ENCODE measurements at regions not wholly inside any gene's neighbourhood (a gene's known extent, or its start where the extent isn't known, plus 50 kb on each side); places are given as distances from the start of the nearest gene placed in this dataset.
"Not testable (repeated sequence)": the region's sequence is repeated elsewhere in the genome, so short reads cannot be mapped to it uniquely, and the experiment has no call there.

GRCh38 chr2:76160670-76161069 lies 450.0 kb upstream of the GCFC2 start:
- DNase-seq = no peak

- no peak for DNase-seq
Measured at GRCh38 chr2:76159042-76159648, 448.4 kb upstream of the GCFC2 start.

GRCh38 chr2:76157531-76157930 lies 446.8 kb upstream of the GCFC2 start:
- no peak for DNase-seq

DNA sequence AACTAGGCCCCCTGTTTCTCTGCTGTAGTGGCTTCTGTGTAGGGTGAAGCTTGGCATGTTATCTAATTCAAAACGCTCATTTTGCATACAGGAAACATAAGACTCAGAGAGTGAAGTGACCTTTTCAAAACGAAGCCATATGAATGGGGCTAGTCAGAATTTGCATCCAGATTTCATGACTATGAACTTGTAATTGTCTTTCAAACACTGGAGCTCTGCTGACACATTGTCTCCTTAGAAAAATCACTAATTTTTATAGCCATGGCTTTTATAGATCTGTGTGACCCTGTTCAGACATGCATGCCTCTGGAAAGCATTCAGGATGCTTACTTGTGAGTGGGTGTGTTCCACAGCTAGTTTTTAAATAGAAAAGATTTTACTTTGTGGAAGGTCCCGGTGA lies 444.3 kb upstream of the GCFC2 start:
- no peak for DNase-seq

DNA sequence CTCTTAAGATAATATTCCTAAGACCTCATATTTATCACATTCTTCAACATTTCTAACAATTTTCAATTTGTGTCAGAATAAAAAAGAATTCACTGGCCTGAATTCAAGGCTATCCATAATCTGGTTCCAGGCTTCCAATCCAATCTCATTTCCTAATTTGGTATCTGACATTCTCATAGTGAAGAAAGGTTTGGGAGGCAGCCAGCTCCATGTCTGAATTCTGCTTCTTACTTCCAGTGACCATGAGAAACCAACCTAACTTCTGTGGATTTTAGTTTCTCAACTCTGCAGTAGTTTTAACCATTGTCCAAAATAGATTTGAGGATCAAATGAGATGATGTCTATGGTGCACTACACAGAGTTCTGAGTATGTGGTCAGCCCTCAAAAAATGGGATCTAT lies 439.1 kb upstream of the GCFC2 start:
- no peak for DNase-seq

GRCh38 chr2:76139303-76139702 lies 428.6 kb upstream of the GCFC2 start:
- DNase-seq = not testable (repeated sequence)

GRCh38 chr2:76128622-76129021 lies 417.9 kb upstream of the GCFC2 start:
- no peak for DNase-seq

DNA sequence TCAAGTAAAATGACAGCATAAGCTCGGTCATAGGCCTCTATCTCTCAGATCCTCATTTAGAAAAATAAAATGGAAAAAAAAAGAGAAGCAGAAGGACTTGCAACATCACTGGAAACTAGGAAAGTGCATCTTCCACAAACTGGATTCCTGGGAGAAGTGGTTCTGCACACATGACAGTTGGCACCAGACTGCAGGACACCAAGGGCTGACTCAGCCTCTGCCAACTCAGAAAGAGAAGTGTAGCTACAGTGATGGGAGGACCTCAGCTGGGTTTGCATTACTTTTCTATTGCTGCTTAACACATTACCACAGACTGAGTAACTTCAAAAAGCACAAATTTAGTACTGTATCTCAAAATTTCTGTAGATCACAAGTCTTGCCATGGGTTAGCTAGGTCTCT lies 409.5 kb upstream of the GCFC2 start:
- DNase-seq = no peak

- DNase-seq = no peak
Measured at GRCh38 chr2:76089683-76090082, 379.0 kb upstream of the GCFC2 start.

DNA sequence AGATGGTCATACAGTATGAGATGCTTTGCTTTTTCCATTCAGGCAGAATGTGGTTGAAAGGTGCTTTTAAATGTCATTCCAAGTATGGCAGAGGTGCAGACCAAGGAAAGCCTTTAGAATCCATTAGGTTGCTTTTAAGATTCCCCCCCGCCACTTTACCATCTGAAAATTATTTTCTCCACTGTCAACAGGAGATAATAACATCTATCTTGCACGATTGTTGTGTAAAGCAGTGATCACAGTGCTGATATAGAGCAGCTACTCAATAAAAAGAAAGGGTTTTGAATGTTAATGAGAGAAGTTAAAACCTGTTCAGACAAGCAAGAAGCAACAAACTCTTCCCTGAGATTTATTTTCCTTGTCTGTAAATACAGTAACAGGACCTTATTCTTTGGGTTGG lies 372.5 kb upstream of the GCFC2 start:
- DNase-seq = no peak

- no peak for DNase-seq
Measured at GRCh38 chr2:76082509-76082908, 371.8 kb upstream of the GCFC2 start.

DNA sequence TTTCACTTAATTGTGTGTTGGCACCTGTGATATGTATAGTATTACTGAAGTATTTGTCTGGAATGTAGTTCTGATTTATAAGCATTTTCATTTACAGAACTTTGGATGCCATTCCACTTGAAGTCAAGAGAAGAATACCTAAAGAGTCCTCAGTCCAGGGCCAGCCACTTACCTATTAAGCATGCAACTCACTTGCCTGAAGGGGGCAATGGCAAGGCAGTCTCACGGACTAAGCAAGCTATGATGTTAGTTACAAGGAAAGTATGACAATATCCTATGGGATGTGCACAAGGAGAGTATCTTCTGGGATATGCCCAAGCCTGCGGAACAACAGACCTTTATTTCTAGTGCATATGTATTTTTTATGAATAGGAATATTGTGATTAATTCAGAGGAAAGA lies 369.4 kb upstream of the GCFC2 start:
- DNase-seq = no peak

- no peak for DNase-seq
Measured at GRCh38 chr2:76075126-76075525, 364.4 kb upstream of the GCFC2 start.

GRCh38 chr2:76073992-76074604 lies 363.4 kb upstream of the GCFC2 start:
- DNase-seq = no peak

- DNase-seq = no peak
Measured at GRCh38 chr2:76050196-76050595, 339.5 kb upstream of the GCFC2 start.

DNA sequence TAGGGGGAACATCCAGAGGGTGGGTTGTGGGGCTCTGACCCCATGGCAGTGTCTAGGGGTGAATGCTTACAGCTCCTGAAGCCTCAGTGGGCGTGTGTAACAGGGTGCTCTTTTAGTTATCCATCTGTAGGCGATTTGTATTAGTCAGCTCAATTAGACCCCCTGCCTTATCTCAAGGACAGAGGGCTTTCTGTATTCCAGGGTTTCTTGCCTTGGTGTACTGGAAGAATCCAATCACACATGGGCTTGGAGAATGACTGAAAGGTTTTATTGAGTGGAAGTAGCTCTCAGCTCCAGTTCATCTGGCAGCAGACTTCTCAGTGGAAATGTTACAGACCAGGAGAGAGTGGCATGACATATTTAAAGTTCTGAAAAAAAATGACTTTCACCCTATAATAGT lies 334.0 kb upstream of the GCFC2 start:
- DNase-seq = no peak

DNA sequence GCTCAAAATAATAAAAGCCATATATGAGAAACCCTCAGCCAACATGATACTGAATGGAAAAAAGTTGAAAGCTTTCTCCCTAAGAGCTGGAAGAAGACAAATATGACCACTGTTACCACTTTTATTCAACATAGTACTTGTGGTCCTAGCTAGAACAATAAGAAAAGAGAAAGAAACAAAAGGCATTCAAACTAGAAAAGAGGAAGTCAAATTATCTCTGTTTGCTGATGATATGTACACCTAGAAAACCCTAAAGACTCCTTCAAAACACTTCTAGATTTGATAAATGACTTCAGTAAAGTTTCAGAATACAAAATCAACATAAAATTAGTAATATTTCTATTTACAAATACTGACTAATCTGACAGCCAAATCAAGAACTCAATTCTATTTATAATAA lies 328.8 kb upstream of the GCFC2 start:
- no peak for DNase-seq

GRCh38 chr2:76027761-76028160 lies 317.0 kb upstream of the GCFC2 start:
- no peak for DNase-seq

- no peak for DNase-seq
Measured at GRCh38 chr2:76019128-76019527, 308.4 kb upstream of the GCFC2 start.

- DNase-seq = no peak
Measured at GRCh38 chr2:76009484-76009883, 298.8 kb upstream of the GCFC2 start.

GRCh38 chr2:76008001-76008702 lies 297.4 kb upstream of the GCFC2 start:
- no peak for DNase-seq

GRCh38 chr2:76000425-76000824 lies 289.7 kb upstream of the GCFC2 start:
- DNase-seq = no peak

DNA sequence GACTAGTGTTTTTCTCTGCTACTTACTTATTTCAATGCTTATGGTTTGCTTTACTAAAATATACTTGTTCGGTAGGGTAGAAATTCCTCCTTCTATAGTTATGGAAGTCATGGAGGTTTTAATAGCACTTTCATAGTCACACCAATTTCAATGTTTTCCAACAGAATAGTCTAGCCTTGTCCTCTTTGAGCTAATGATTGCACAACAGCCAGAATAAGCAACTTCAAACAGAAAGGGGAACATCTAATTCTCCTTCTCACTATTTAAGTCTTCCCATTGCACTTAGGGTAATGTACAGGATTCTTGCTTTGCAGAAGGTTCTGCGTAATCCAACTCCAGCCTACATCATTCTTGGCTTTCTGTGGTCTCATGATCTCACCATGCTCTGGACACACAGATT lies 287.7 kb upstream of the GCFC2 start:
- DNase-seq = no peak

- DNase-seq = no peak
Measured at GRCh38 chr2:75994759-75995158, 284.0 kb upstream of the GCFC2 start.

DNA sequence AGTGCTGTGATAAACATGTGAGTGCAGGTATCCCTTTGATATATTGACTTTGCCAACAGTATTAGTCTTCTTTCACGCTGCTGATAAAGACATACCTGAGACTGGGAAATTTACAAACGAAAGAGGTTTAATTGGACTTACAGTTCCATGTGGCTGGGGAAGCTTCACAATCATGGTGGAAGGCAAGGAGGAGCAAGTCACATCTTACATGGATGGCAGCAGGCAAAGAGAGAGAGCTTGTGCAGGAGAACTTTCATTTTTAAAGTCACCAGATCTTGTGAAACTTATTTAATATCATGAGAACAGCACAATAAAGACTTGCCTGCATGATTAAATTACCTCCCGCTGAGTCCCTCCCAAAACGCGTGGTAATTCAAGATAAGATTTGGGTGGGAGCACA lies 277.9 kb upstream of the GCFC2 start:
- not testable (repeated sequence) for DNase-seq

Measured in CD4-positive, alpha-beta T cell treated with Interleukin-4 for 4 hours (primary cell).